ENCODE measurements at regions not wholly inside any gene's neighbourhood (a gene's known extent, or its start where the extent isn't known, plus 50 kb on each side); places are given as distances from the start of the nearest gene placed in this dataset.

GRCh38 chr7:52211930-52212329 is 823.5 kb upstream of the POM121L12 start:
- no peak overlapping the region for H3K4me3 ChIP-seq (ENCODE audit: low read depth, low read length)
- DNase-seq (ENCODE audit: low read depth, low spot score) = no peak
- no peak for TF ChIP-seq CTCF (IDR thresholded peaks at IDR 0.05; ENCODE audit: low read depth, low read length)
- in situ Hi-C loops (cut with HindIII; ENCODE audit: low sequenced_read_pairs) = no loop called here

- no peak for TF ChIP-seq CTCF (IDR thresholded peaks at IDR 0.05; ENCODE audit: low read depth, low read length)
- no peak for DNase-seq (ENCODE audit: low read depth, low spot score)
- in situ Hi-C loops (cut with HindIII; ENCODE audit: low sequenced_read_pairs) = no loop called here
- H3K4me3 ChIP-seq (ENCODE audit: low read depth, low read length) = no peak overlapping the region
These were observed 825.8 kb upstream of the POM121L12 start for GRCh38 chr7:52209614-52210013.

GRCh38 chr7:52197221-52197620 is 838.2 kb upstream of the POM121L12 start:
- in situ Hi-C loops (cut with HindIII; ENCODE audit: low sequenced_read_pairs) = no loop called here
- DNase-seq (ENCODE audit: low read depth, low spot score) = no peak
- H3K4me3 ChIP-seq (ENCODE audit: low read depth, low read length) = no peak overlapping the region
- no peak for TF ChIP-seq CTCF (IDR thresholded peaks at IDR 0.05; ENCODE audit: low read depth, low read length)

- TF ChIP-seq CTCF (IDR thresholded peaks at IDR 0.05; ENCODE audit: low read depth, low read length) = no peak
- in situ Hi-C loops (cut with HindIII; ENCODE audit: low sequenced_read_pairs) = no loop called here
- no peak for DNase-seq (ENCODE audit: low read depth, low spot score)
These were observed 839.8 kb upstream of the POM121L12 start for GRCh38 chr7:52195664-52196063.

GRCh38 chr7:52189153-52189778 is 846.2 kb upstream of the POM121L12 start:
- no peak for DNase-seq (ENCODE audit: low read depth, low spot score)
- in situ Hi-C loops (cut with HindIII; ENCODE audit: low sequenced_read_pairs) = no loop called here
- no peak for TF ChIP-seq CTCF (IDR thresholded peaks at IDR 0.05; ENCODE audit: low read depth, low read length)
- H3K4me3 ChIP-seq (ENCODE audit: low read depth, low read length) = no peak overlapping the region

More at GRCh38 chr7:52195664-52196063, 839.8 kb upstream of the POM121L12 start:
- H3K4me3 ChIP-seq (ENCODE audit: low read depth, low read length) = no peak overlapping the region

GRCh38 chr7:52184006-52184703 is 851.3 kb upstream of the POM121L12 start:
- TF ChIP-seq CTCF (IDR thresholded peaks at IDR 0.05; ENCODE audit: low read depth, low read length) = no peak
- no peak for DNase-seq (ENCODE audit: low read depth, low spot score)
- H3K4me3 ChIP-seq (ENCODE audit: low read depth, low read length) = no peak overlapping the region
- in situ Hi-C loops (cut with HindIII; ENCODE audit: low sequenced_read_pairs) = no loop called here
